GM12872 (cell line): ENCODE measurements at regions not wholly inside any gene's neighbourhood (a gene's known extent, or its start where the extent isn't known, plus 50 kb on each side); places are given as distances from the start of the nearest gene placed in this dataset.

ENCODE experiments used
- CTCF ChIP-seq: IDR thresholded peaks from 3 replicates; pipeline ENCODE4 v1.5.1; 2011; ENCODE audit warnings: low read depth, mild to moderate bottlenecking, low read length, moderate library complexity; ENCODE audit not compliant: insufficient read depth

GRCh38 chr1:232238009-232238408, 391.9 kb downstream of the SIPA1L2 start:
- TF ChIP-seq CTCF, result no peak

- no peak for TF ChIP-seq CTCF
Observed at GRCh38 chr1:232227306-232227705, 402.6 kb downstream of the SIPA1L2 start.

GRCh38 chr1:232226197-232226712, 403.7 kb downstream of the SIPA1L2 start:
- no peak for TF ChIP-seq CTCF

GRCh38 chr1:232225336-232226131, 404.4 kb downstream of the SIPA1L2 start:
- no peak for TF ChIP-seq CTCF

- no peak for TF ChIP-seq CTCF
Observed at GRCh38 chr1:232223887-232224286, 406.0 kb downstream of the SIPA1L2 start.

- TF ChIP-seq CTCF, result no peak
Observed at GRCh38 chr1:232223183-232223708, 406.7 kb downstream of the SIPA1L2 start.

- TF ChIP-seq CTCF, result no peak
Observed at GRCh38 chr1:232222614-232223013, 407.3 kb downstream of the SIPA1L2 start.
